NCI-H2107 treated with DMSO at 0.1 percent for 48 hours (cell line): ENCODE measurements at regions not wholly inside any gene's neighbourhood (a gene's known extent, or its start where the extent isn't known, plus 50 kb on each side); places are given as distances from the start of the nearest gene placed in this dataset.
"Not testable (repeated sequence)": the region's sequence is repeated elsewhere in the genome, so short reads cannot be mapped to it uniquely, and the experiment has no call there.

Experiments
- DNase-seq: peaks from one replicate; lab custom pipeline; 2025; ENCODE audit not compliant: unreplicated experiment; lab: John Stamatoyannopoulos, UW

DNA sequence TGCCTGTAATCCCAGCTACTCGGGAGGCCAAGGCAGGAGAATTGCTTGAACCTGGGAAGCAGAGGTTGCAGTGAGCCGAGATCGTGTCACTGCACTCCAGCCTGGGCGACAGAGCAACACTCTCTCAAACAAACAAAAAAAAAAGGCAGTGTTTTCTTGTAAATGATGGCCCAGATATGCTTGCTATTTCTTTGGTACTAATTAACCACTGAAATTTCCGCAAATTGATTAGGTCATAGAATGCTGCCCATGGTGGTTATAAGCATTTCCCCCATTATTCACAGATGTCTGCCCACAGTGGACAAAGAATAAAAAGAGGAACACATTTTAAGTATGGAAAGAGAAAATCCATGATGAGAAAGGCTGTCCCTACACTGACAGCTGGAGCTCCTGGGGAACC, 49.9 kb upstream of the DAAM1 start:
- DNase-seq = not testable (repeated sequence)
